ENCODE measurements at regions not wholly inside any gene's neighbourhood (a gene's known extent, or its start where the extent isn't known, plus 50 kb on each side); places are given as distances from the start of the nearest gene placed in this dataset.
A peak's percentile ranks its signal among the peaks of the same experiment; 100 is the strongest.

DNA sequence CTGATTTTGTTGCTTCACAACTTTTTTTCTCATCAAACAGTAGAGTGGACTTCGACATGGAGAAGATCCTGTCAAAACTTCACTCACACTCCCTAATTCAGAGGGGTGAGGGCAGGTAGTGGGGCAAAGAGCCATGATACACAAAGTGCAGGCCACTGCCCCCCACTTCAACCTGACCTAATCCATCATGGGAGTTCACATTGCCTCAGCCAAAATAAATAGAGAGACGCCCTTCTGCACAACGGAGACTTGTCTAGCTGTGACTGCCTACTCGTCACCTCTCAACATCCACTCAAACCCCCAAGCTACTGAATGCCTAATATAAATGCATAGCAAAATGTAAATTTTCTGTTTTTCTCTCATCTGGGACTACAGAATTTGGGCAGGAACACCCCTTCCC lies 213.2 kb downstream of the PMP22 start:
- Histone ChIP-seq H3K9me3 (ENCODE audit: low read depth) (no peaks in the 10 kb centered on the region), H3K4me2 (no peak overlapping the region), H3K4me3 (no peak overlapping the region), H4K20me1 (ENCODE audit: low read depth) (no peaks in the 10 kb centered on the region), H3F3A (ENCODE audit: low read depth) (peaks cover 15% of the 10 kb centered on the region), H3K79me2 (ENCODE audit: low read depth) (no peaks in the 10 kb centered on the region), H2AFZ (replicated peaks) (no peak overlapping the region), H3K36me3 (no peaks in the 10 kb centered on the region), H3K4me1 (peaks cover 28% of the 10 kb centered on the region), H3K27me3 (no peaks in the 10 kb centered on the region), H3K9ac (no peak overlapping the region), H3K27ac (no peak overlapping the region)
- Mint-ChIP-seq H3K9me3 (peaks cover 8% of the 10 kb centered on the region), H3K27ac (peak overlapping the region; percentile 6), H3K36me3 (no peaks in the 10 kb centered on the region), H3K4me3 (no peak overlapping the region), H3K4me1 (peaks cover 18% of the 10 kb centered on the region), H3K27me3 (ENCODE audit: insufficient read depth, low read depth) (no peaks in the 10 kb centered on the region)
- TF ChIP-seq EZH2 (IDR thresholded peaks at IDR 0.05) (no peak), EZH2phosphoT487 (IDR thresholded peaks at IDR 0.05) (no peak)
- TF ChIP-seq, protein P1, sequence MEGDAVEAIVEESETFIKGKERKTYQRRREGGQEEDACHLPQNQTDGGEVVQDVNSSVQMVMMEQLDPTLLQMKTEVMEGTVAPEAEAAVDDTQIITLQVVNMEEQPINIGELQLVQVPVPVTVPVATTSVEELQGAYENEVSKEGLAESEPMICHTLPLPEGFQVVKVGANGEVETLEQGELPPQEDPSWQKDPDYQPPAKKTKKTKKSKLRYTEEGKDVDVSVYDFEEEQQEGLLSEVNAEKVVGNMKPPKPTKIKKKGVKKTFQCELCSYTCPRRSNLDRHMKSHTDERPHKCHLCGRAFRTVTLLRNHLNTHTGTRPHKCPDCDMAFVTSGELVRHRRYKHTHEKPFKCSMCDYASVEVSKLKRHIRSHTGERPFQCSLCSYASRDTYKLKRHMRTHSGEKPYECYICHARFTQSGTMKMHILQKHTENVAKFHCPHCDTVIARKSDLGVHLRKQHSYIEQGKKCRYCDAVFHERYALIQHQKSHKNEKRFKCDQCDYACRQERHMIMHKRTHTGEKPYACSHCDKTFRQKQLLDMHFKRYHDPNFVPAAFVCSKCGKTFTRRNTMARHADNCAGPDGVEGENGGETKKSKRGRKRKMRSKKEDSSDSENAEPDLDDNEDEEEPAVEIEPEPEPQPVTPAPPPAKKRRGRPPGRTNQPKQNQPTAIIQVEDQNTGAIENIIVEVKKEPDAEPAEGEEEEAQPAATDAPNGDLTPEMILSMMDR (IDR thresholded peaks at IDR 0.05) = no peak
- no peak for DNase-seq (ENCODE audit: low spot score)

DNA sequence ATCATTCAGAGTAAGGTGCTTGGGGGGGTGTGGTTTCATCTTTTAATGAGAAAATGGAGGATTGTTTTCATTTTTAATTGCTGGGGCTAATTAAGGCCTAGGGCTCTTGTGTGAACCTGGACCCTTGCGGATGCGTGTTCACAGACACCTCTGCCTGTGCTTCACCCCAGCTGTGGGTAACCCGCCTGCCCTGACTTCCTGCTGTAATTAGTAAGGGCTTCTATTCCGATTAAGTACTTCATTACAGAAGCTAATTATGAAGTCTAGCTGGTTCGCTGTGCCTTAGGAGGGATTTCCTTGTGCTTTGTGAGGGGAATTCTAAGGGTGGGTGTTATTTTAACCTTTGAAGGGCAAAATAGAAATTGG lies 215.3 kb downstream of the PMP22 start:
- Histone ChIP-seq H3F3A (ENCODE audit: low read depth) (peaks cover 15% of the 10 kb centered on the region), H3K36me3 (no peaks in the 10 kb centered on the region), H3K4me3 (no peak overlapping the region), H3K9ac (no peak overlapping the region), H4K20me1 (ENCODE audit: low read depth) (no peaks in the 10 kb centered on the region), H3K79me2 (ENCODE audit: low read depth) (no peaks in the 10 kb centered on the region), H3K4me2 (peak overlapping the region; percentile 37), H3K27me3 (no peaks in the 10 kb centered on the region), H3K27ac (no peak overlapping the region), H2AFZ (replicated peaks) (peak overlapping the region; percentile 60), H3K9me3 (ENCODE audit: low read depth) (no peaks in the 10 kb centered on the region), H3K4me1 (peaks cover 28% of the 10 kb centered on the region)
- no peaks in the 10 kb centered on the region for H3K27me3 Mint-ChIP-seq (ENCODE audit: insufficient read depth, low read depth)
- H3K4me3 Mint-ChIP-seq = no peak overlapping the region
- peak; percentile 22 for DNase-seq (ENCODE audit: low spot score)
- H3K27ac Mint-ChIP-seq = no peak overlapping the region
- H3K4me1 Mint-ChIP-seq = peaks cover 18% of the 10 kb centered on the region
- TF ChIP-seq EZH2phosphoT487 (IDR thresholded peaks at IDR 0.05) = no peak
- TF ChIP-seq EZH2 (IDR thresholded peaks at IDR 0.05) = no peak
- TF ChIP-seq, protein P1 (IDR thresholded peaks at IDR 0.05) = no peak
- peaks cover under 1% of the 10 kb centered on the region for H3K9me3 Mint-ChIP-seq
- no peaks in the 10 kb centered on the region for H3K36me3 Mint-ChIP-seq

DNA sequence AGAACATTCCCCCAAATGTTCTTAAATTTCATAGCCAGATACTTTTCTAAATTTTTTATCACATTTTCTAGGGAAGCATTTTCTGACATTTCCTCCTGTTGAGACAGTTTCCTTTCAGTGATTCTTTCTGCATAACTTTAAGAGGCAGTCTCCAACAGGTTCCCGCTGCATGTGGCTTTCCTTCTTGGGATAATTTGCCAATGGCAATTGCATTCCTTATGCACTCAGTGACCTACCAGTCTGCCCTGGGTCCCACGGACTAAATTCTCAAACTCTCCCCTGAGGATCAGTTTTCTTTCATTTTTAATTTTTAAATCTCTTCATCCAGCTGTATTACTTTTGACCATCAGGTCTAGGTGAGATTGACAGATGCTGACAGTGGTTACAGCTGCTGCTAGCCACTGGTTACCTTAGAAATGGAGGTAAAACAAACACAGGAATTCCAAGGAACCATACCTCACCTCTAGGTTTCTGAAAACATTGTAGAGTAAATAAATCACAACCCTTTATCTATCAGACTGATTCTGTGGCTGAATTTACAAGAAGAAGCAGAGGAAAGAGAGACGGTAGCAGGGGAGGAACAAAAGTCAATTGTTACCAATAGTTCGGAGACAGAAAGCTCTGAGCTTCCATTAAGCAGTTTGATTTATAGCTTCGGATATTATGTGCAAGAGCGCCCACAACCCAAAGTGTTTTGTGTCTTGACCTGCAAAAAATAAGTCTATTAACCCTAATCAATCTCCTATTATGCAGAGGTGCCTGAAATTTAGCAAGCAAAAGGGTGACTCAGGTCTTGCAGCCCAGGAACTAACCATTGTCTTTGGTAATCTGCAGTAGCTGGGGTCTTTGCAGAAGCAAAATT lies 216.0 kb downstream of the PMP22 start:
- Mint-ChIP-seq H3K9me3 (peaks cover 4% of the 10 kb centered on the region), H3K36me3 (no peaks in the 10 kb centered on the region), H3K4me3 (no peak overlapping the region), H3K27me3 (ENCODE audit: insufficient read depth, low read depth) (no peaks in the 10 kb centered on the region), H3K4me1 (peaks cover 18% of the 10 kb centered on the region), H3K27ac (no peak overlapping the region)
- no peaks in the 10 kb centered on the region for H3K27me3 ChIP-seq
- no peaks in the 10 kb centered on the region for H3K36me3 ChIP-seq
- H3K4me3 ChIP-seq = no peak overlapping the region
- no peaks in the 10 kb centered on the region for H3K79me2 ChIP-seq (ENCODE audit: low read depth)
- no peaks in the 10 kb centered on the region for H3K9me3 ChIP-seq (ENCODE audit: low read depth)
- TF ChIP-seq, protein P1 (IDR thresholded peaks at IDR 0.05) = no peak
- H3K4me2 ChIP-seq = peak overlapping the region; percentile 37
- no peaks in the 10 kb centered on the region for H4K20me1 ChIP-seq (ENCODE audit: low read depth)
- peaks cover 15% of the 10 kb centered on the region for H3F3A ChIP-seq (ENCODE audit: low read depth)
- H2AFZ ChIP-seq (replicated peaks) = peak overlapping the region; percentile 60
- peaks cover 28% of the 10 kb centered on the region for H3K4me1 ChIP-seq
- no peak overlapping the region for H3K27ac ChIP-seq
- peak; percentile 15 for DNase-seq (ENCODE audit: low spot score)
- no peak overlapping the region for H3K9ac ChIP-seq
